Pancreas (tissue), 10 donors: ENCODE measurements at regions not wholly inside any gene's neighbourhood (a gene's known extent, or its start where the extent isn't known, plus 50 kb on each side); places are given as distances from the start of the nearest gene placed in this dataset.

Source experiments
- ATAC-seq, 4 donors: fragments of 200-7000 bp; cut with Tn5 transposase; one replicate each; pipeline versions ENCODE4 v1.8.0 to v1.9.1; 2020; ENCODE audit warnings: mild to moderate bottlenecking in 4 of 4, moderate library complexity in 4 of 4
- DNase-seq, 6 donors: peaks; one replicate each; pipeline ENCODE4 v3.0.0-alpha.2; 2020
- FAIRE-seq: peaks from 2 replicates; lab custom pipeline; 2012; peaks lifted over from hg19 to GRCh38; lab: Jason Lieb, UNC
- H3K27ac ChIP-seq, 4 donors: fragments of 200-600 bp; sonication (generic); 1 replicate in 3 of 4; 2 replicates in 1 of 4; pipeline versions ENCODE4 v1.5.0 to v1.8.0; 2020
- H3K27me3 ChIP-seq, 4 donors: fragments of 200-600 bp; one replicate each; pipeline ENCODE4 v1.8.0; 2021
- H3K36me3 ChIP-seq, 3 donors: fragments of 200-600 bp; sonication (generic) in 1 of 3; one replicate each; pipeline versions ENCODE4 v1.5.0 to v1.8.0; 2020 to 2021
- H3K4me1 ChIP-seq, 3 donors: fragments of 200-600 bp; one replicate each; pipeline ENCODE4 v1.8.0; 2021
- H3K4me3 ChIP-seq, 4 donors: fragments of 200-600 bp; sonication (generic) in 2 of 4; one replicate each; pipeline versions ENCODE4 v1.5.0 to v1.8.0; 2020 to 2021
- H3K9me3 ChIP-seq, 4 donors: fragments of 200-600 bp; one replicate each; pipeline ENCODE4 v1.8.0; 2021
- CTCF ChIP-seq, 4 donors: fragments of 200-600 bp; sonication (generic) in 3 of 4; IDR thresholded peaks; one replicate each; pipeline versions ENCODE4 v1.5.0 to v1.8.0; 2021; ENCODE audit warnings: antibody characterized with exemption in 4 of 4
- WGBS, 2 donors: extraction: QIAGEN DNeasy Blood & Tissue Kit; methylation state at CpG; one replicate each; pipeline ENCODE4 v1.1.7; 2013; 5-methylcytosine and 5-hydroxymethylcytosine counted together
- intact Hi-C, 3 donors: fragments of 100-400 bp; cut with DNase I; formaldehyde crosslinking; loops; one replicate each; pipeline versions ENCODE4 v1.11.1 to v1.14.2; 2022
- donor health status: healthy with polysubstance abuse.
- donor health status: DM: no; HTN: no; CAD: no; lungs with moderate emphysema.
- donor health status: DM: no; HTN: no; CAD: no.
- donor health status: control.
- donor health status: control.
- donor health status: Bipolar disorder and iron deficiency.
- donor health status: DM: yes; HTN: yes; CAD: no.
- donor health status: DM: no; HTN: no; CAD: no.
- donor health status: DM: no; HTN: no; CAD: no.
- donor health status: DM: yes; HTN: yes; CAD: no.

GRCh38 chr15:46708226-46708625 lies 1009.1 kb upstream of the SEMA6D start:
- Histone ChIP-seq H3K27ac (no peak overlapping the region), H3K9me3 (no peaks in the 10 kb centered on the region), H3K27me3 (no peaks in the 10 kb centered on the region), H3K36me3 (no peaks in the 10 kb centered on the region), H3K4me1 (no peaks in the 10 kb centered on the region), H3K4me3 (no peak overlapping the region)
- no peak for ATAC-seq
- 58 to 69% methylated on average over 3 of the region's 3 CpGs for WGBS, 2 donors
- no peak for TF ChIP-seq CTCF (IDR thresholded peaks at IDR 0.05)
- no peak for FAIRE-seq
- intact Hi-C loops = no loop called here
- DNase-seq = no peak

GRCh38 chr15:46709460-46710083 lies 1007.7 kb upstream of the SEMA6D start:
- no peaks in the 10 kb centered on the region for H3K27me3 ChIP-seq
- intact Hi-C loops = no loop called here
- no peak for TF ChIP-seq CTCF (IDR thresholded peaks at IDR 0.05)
- FAIRE-seq = no peak
- no peak for DNase-seq
- H3K9me3 ChIP-seq = no peaks in the 10 kb centered on the region
- no peak overlapping the region for H3K27ac ChIP-seq
- no peak for ATAC-seq
- H3K4me3 ChIP-seq = no peak overlapping the region
- no peaks in the 10 kb centered on the region for H3K4me1 ChIP-seq
- no peaks in the 10 kb centered on the region for H3K36me3 ChIP-seq

GRCh38 chr15:46710401-46710960 lies 1006.8 kb upstream of the SEMA6D start:
- ATAC-seq = no peak
- FAIRE-seq = no peak
- Histone ChIP-seq H3K4me3 (no peak overlapping the region), H3K4me1 (no peaks in the 10 kb centered on the region), H3K36me3 (no peaks in the 10 kb centered on the region), H3K9me3 (no peaks in the 10 kb centered on the region), H3K27me3 (no peaks in the 10 kb centered on the region), H3K27ac (no peak overlapping the region)
- no peak for TF ChIP-seq CTCF (IDR thresholded peaks at IDR 0.05)
- no peak for DNase-seq
- WGBS, 2 donors = 50 to 65% methylated on average over 6 of the region's 6 CpGs
- intact Hi-C loops = no loop called here

DNA sequence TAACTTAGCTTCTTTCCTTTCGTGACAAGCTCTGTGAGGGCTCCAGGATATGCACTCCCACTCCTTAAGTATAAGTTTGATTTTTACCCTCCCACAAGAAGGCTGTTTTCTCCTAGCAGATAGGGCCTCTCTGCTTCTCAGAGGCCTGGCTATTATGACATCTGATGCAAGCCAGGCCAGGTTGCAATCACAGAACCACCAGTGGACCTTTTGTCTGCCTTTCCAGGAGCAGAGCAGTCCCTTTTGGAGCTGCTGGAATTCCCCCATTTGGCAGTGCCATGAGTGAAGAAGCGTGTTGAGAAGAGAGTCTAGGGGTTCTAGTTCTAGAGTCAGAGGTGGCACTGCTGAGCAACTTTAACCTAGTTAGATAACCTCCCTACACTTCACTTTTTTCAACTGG lies 1004.3 kb upstream of the SEMA6D start:
- no peak for TF ChIP-seq CTCF (IDR thresholded peaks at IDR 0.05)
- H3K9me3 ChIP-seq = no peaks in the 10 kb centered on the region
- H3K36me3 ChIP-seq = no peaks in the 10 kb centered on the region
- DNase-seq = no peak
- no peaks in the 10 kb centered on the region for H3K27me3 ChIP-seq
- H3K27ac ChIP-seq = no peak overlapping the region
- no peaks in the 10 kb centered on the region for H3K4me1 ChIP-seq
- no peak overlapping the region for H3K4me3 ChIP-seq
- no peak for FAIRE-seq
- ATAC-seq = no peak
- intact Hi-C loops = no loop called here
- WGBS, 2 donors = 80 to 81% methylated on average over 2 of the region's 2 CpGs

GRCh38 chr15:46714950-46715349 lies 1002.4 kb upstream of the SEMA6D start:
- H3K36me3 ChIP-seq = no peaks in the 10 kb centered on the region
- no peaks in the 10 kb centered on the region for H3K27me3 ChIP-seq
- 51 to 58% methylated on average over 2 of the region's 2 CpGs for WGBS, 2 donors
- no peaks in the 10 kb centered on the region for H3K9me3 ChIP-seq
- intact Hi-C loops = no loop called here
- H3K4me1 ChIP-seq = no peaks in the 10 kb centered on the region
- ATAC-seq (no peak), FAIRE-seq (no peak), DNase-seq (no peak)
- H3K4me3 ChIP-seq = no peak overlapping the region
- no peak for TF ChIP-seq CTCF (IDR thresholded peaks at IDR 0.05)
- no peak overlapping the region for H3K27ac ChIP-seq
